PC-9 (cell line): ENCODE measurements at regions not wholly inside any gene's neighbourhood (a gene's known extent, or its start where the extent isn't known, plus 50 kb on each side); places are given as distances from the start of the nearest gene placed in this dataset.

Experiments
- EZH2 ChIP-seq: fragments of 200-600 bp; sonication (generic); IDR thresholded peaks from 2 replicates; pipeline ENCODE4 v1.8.0; 2017; ENCODE audit warnings: antibody characterized with exemption, low read depth
- TF ChIP-seq, protein P1 (sequence below): fragments of 200-600 bp; sonication (generic); conservative IDR thresholded peaks from 2 replicates; pipeline ENCODE4 v1.6.1; 2017; ENCODE audit warnings: mixed run types, antibody characterized with exemption, mild to moderate bottlenecking, moderate library complexity

DNA sequence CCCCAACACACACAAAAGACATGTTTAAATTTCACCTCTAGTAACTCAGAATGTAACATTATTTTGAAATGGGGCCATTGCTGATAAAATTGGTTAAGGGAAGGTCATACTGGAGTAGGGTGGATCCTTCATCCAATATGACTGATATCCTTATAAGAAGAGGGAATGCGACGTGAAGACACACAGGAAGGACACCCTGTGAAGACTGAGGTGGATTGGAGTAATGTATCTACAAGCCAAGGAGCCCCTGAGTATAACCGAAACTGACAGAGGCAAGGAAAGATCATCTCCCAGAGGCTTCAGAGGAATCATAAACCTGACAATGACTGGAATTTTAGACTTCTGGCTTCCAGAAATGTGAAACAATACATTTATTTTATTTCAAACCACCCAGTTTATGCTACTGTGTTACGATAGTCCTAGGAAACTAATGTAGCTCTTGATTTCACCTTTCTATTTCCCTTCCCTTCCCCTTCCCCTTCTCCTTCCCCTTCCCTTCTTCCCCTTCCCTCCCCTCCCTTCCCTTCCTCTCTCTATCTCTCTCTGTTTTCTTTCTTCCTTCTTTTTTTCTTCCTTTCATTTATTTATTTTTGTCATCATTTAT, 1775.4 kb downstream of the LRRC4C start:
- TF ChIP-seq, protein P1, sequence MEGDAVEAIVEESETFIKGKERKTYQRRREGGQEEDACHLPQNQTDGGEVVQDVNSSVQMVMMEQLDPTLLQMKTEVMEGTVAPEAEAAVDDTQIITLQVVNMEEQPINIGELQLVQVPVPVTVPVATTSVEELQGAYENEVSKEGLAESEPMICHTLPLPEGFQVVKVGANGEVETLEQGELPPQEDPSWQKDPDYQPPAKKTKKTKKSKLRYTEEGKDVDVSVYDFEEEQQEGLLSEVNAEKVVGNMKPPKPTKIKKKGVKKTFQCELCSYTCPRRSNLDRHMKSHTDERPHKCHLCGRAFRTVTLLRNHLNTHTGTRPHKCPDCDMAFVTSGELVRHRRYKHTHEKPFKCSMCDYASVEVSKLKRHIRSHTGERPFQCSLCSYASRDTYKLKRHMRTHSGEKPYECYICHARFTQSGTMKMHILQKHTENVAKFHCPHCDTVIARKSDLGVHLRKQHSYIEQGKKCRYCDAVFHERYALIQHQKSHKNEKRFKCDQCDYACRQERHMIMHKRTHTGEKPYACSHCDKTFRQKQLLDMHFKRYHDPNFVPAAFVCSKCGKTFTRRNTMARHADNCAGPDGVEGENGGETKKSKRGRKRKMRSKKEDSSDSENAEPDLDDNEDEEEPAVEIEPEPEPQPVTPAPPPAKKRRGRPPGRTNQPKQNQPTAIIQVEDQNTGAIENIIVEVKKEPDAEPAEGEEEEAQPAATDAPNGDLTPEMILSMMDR, result no peak
- no peak for TF ChIP-seq EZH2
